Neural progenitor cell (in vitro differentiated cells): ENCODE measurements at regions not wholly inside any gene's neighbourhood (a gene's known extent, or its start where the extent isn't known, plus 50 kb on each side); places are given as distances from the start of the nearest gene placed in this dataset.

Experiments
- DNase-seq: peaks from one replicate; pipeline ENCODE4 v3.0.0-alpha.2; 2016; ENCODE audit warnings: low spot score
- H2AFZ ChIP-seq: fragments of 200-600 bp; sonication (generic); replicated peaks from 2 replicates; pipeline ENCODE4 v1.6.1; 2016; ENCODE audit warnings: antibody characterized with exemption
- H3F3A ChIP-seq: fragments of 200-600 bp; sonication (generic); 2 replicates; pipeline ENCODE4 v1.6.1; 2016; ENCODE audit warnings: antibody characterized with exemption, low read depth
- H3K27ac ChIP-seq: fragments of 200-600 bp; sonication (generic); 2 replicates; pipeline ENCODE4 v1.5.1; 2016; ENCODE audit warnings: mild to moderate bottlenecking
- H3K27me3 ChIP-seq: fragments of 200-600 bp; sonication (generic); 2 replicates; pipeline ENCODE4 v1.6.1; 2016; ENCODE audit warnings: mild to moderate bottlenecking, moderate library complexity
- H3K36me3 ChIP-seq: fragments of 200-600 bp; sonication (generic); 2 replicates; pipeline ENCODE4 v1.5.1; 2016
- H3K4me1 ChIP-seq: fragments of 200-600 bp; sonication (generic); 2 replicates; pipeline ENCODE4 v1.6.1; 2016; ENCODE audit warnings: mixed run types
- H3K4me2 ChIP-seq: fragments of 200-600 bp; sonication (generic); 2 replicates; pipeline ENCODE4 v1.6.1; 2016
- H3K4me3 ChIP-seq: fragments of 200-600 bp; sonication (generic); 2 replicates; pipeline ENCODE4 v1.5.1; 2016
- H3K79me2 ChIP-seq: fragments of 200-600 bp; sonication (generic); 2 replicates; pipeline ENCODE4 v1.6.1; 2016; ENCODE audit warnings: low read depth
- H3K9ac ChIP-seq: fragments of 200-600 bp; sonication (generic); 2 replicates; pipeline ENCODE4 v1.6.1; 2016
- H3K9me3 ChIP-seq: fragments of 200-600 bp; sonication (generic); 2 replicates; pipeline ENCODE4 v1.5.1; 2016; ENCODE audit warnings: low read depth
- H4K20me1 ChIP-seq: fragments of 200-600 bp; sonication (generic); 2 replicates; pipeline ENCODE4 v1.6.1; 2016; ENCODE audit warnings: low read depth
- H3K27ac Mint-ChIP-seq: 3 replicates; pipeline ENCODE4 v1.8.0; 2021; ENCODE audit warnings: mixed read lengths
- H3K27me3 Mint-ChIP-seq: 2 replicates; pipeline ENCODE4 v1.8.0; 2022; ENCODE audit warnings: low read depth, mild to moderate bottlenecking, inconsistent platforms, moderate library complexity, mixed read lengths; ENCODE audit not compliant: insufficient read depth
- H3K36me3 Mint-ChIP-seq: 3 replicates; pipeline ENCODE4 v1.8.0; 2021; ENCODE audit warnings: mixed read lengths
- H3K4me1 Mint-ChIP-seq: 3 replicates; pipeline ENCODE4 v1.8.0; 2021; ENCODE audit warnings: mixed read lengths
- H3K4me3 Mint-ChIP-seq: 3 replicates; pipeline ENCODE4 v1.8.0; 2021; ENCODE audit warnings: mild to moderate bottlenecking, moderate library complexity, mixed read lengths
- H3K9me3 Mint-ChIP-seq: 3 replicates; pipeline ENCODE4 v1.8.0; 2020; ENCODE audit warnings: mixed read lengths
- CTCF ChIP-seq: fragments of 200-600 bp; sonication (generic); IDR thresholded peaks from 2 replicates; pipeline ENCODE4 v1.5.1; 2017; ENCODE audit warnings: antibody characterized with exemption, mild to moderate bottlenecking
- EZH2 ChIP-seq: fragments of 200-600 bp; sonication (generic); IDR thresholded peaks from 2 replicates; pipeline ENCODE4 v1.6.1; 2017; ENCODE audit warnings: antibody characterized with exemption, mild to moderate bottlenecking, moderate library complexity
- EZH2phosphoT487 ChIP-seq: fragments of 200-600 bp; sonication (generic); IDR thresholded peaks from 2 replicates; pipeline ENCODE4 v1.6.1; 2017; ENCODE audit warnings: antibody characterized with exemption

- no peak overlapping the region for H3K4me3 ChIP-seq
- H3K79me2 ChIP-seq, result no peaks in the 10 kb centered on the region
- no peak overlapping the region for H2AFZ ChIP-seq
- peaks cover 52% of the 10 kb centered on the region for H3K9me3 Mint-ChIP-seq
- H3K36me3 ChIP-seq, result no peaks in the 10 kb centered on the region
- no peaks in the 10 kb centered on the region for H4K20me1 ChIP-seq
- H3K27me3 Mint-ChIP-seq, result no peaks in the 10 kb centered on the region
- H3K9ac ChIP-seq, result no peak overlapping the region
- no peaks in the 10 kb centered on the region for H3F3A ChIP-seq
- H3K27ac Mint-ChIP-seq, result no peak overlapping the region
- no peaks in the 10 kb centered on the region for H3K4me1 Mint-ChIP-seq
- H3K9me3 ChIP-seq, result peaks cover 9% of the 10 kb centered on the region
- H3K4me2 ChIP-seq, result no peak overlapping the region
- no peaks in the 10 kb centered on the region for H3K27me3 ChIP-seq
- no peak overlapping the region for H3K4me3 Mint-ChIP-seq
- DNase-seq, result no peak
- TF ChIP-seq EZH2, result no peak
- no peak for TF ChIP-seq EZH2phosphoT487
- no peak for TF ChIP-seq CTCF
- no peaks in the 10 kb centered on the region for H3K36me3 Mint-ChIP-seq
- H3K4me1 ChIP-seq, result no peaks in the 10 kb centered on the region
- no peak overlapping the region for H3K27ac ChIP-seq
Measured at GRCh38 chr19:23520441-23520840, 125.2 kb upstream of the ZNF91 start.

- Histone ChIP-seq H3K9me3 (peaks cover 13% of the 10 kb centered on the region), H2AFZ (no peak overlapping the region)
Measured at GRCh38 chr19:23519031-23519430, 123.8 kb upstream of the ZNF91 start.

GRCh38 chr19:23516266-23516665, 121.0 kb upstream of the ZNF91 start:
- Histone ChIP-seq H3K4me1 (no peaks in the 10 kb centered on the region), H3K9ac (no peak overlapping the region), H3K79me2 (no peaks in the 10 kb centered on the region), H3K9me3 (peaks cover 17% of the 10 kb centered on the region), H4K20me1 (no peaks in the 10 kb centered on the region), H2AFZ (no peak overlapping the region), H3K4me3 (no peak overlapping the region), H3K4me2 (no peak overlapping the region), H3K36me3 (no peaks in the 10 kb centered on the region), H3F3A (no peaks in the 10 kb centered on the region), H3K27me3 (no peaks in the 10 kb centered on the region), H3K27ac (no peak overlapping the region)
- no peaks in the 10 kb centered on the region for H3K4me1 Mint-ChIP-seq
- no peak for DNase-seq
- TF ChIP-seq CTCF, result no peak
- no peak for TF ChIP-seq EZH2phosphoT487
- no peak for TF ChIP-seq EZH2
- H3K4me3 Mint-ChIP-seq, result no peak overlapping the region
- H3K27me3 Mint-ChIP-seq, result no peaks in the 10 kb centered on the region
- H3K27ac Mint-ChIP-seq, result no peak overlapping the region
- H3K36me3 Mint-ChIP-seq, result no peaks in the 10 kb centered on the region
- peaks cover 51% of the 10 kb centered on the region for H3K9me3 Mint-ChIP-seq

More at GRCh38 chr19:23519031-23519430, 123.8 kb upstream of the ZNF91 start:
- Histone ChIP-seq H3K9ac (no peak overlapping the region), H3K27ac (no peak overlapping the region), H3K4me1 (no peaks in the 10 kb centered on the region), H3K4me2 (no peak overlapping the region), H3K4me3 (no peak overlapping the region), H3K27me3 (no peaks in the 10 kb centered on the region), H4K20me1 (no peaks in the 10 kb centered on the region), H3F3A (no peaks in the 10 kb centered on the region), H3K79me2 (no peaks in the 10 kb centered on the region), H3K36me3 (no peaks in the 10 kb centered on the region)
- H3K4me3 Mint-ChIP-seq, result no peak overlapping the region
- no peak for TF ChIP-seq CTCF
- no peak for TF ChIP-seq EZH2phosphoT487
- TF ChIP-seq EZH2, result no peak
- H3K27me3 Mint-ChIP-seq, result no peaks in the 10 kb centered on the region
- H3K27ac Mint-ChIP-seq, result no peak overlapping the region
- peaks cover 49% of the 10 kb centered on the region for H3K9me3 Mint-ChIP-seq
- no peaks in the 10 kb centered on the region for H3K4me1 Mint-ChIP-seq
- no peaks in the 10 kb centered on the region for H3K36me3 Mint-ChIP-seq
- DNase-seq, result no peak

- H3K9me3 ChIP-seq, result peaks cover 17% of the 10 kb centered on the region
- no peaks in the 10 kb centered on the region for H3K4me1 Mint-ChIP-seq
- H3K27ac ChIP-seq, result no peak overlapping the region
- no peaks in the 10 kb centered on the region for H3K36me3 ChIP-seq
- no peaks in the 10 kb centered on the region for H4K20me1 ChIP-seq
- H3F3A ChIP-seq, result no peaks in the 10 kb centered on the region
- no peaks in the 10 kb centered on the region for H3K4me1 ChIP-seq
- no peaks in the 10 kb centered on the region for H3K27me3 ChIP-seq
- no peak overlapping the region for H3K27ac Mint-ChIP-seq
- H3K9ac ChIP-seq, result no peak overlapping the region
- no peaks in the 10 kb centered on the region for H3K27me3 Mint-ChIP-seq
- H3K79me2 ChIP-seq, result no peaks in the 10 kb centered on the region
- TF ChIP-seq EZH2 (no peak), EZH2phosphoT487 (no peak), CTCF (no peak)
- no peak overlapping the region for H3K4me3 Mint-ChIP-seq
- H3K4me2 ChIP-seq, result no peak overlapping the region
- H3K4me3 ChIP-seq, result no peak overlapping the region
- DNase-seq, result no peak
- H2AFZ ChIP-seq, result no peak overlapping the region
- peaks cover 50% of the 10 kb centered on the region for H3K9me3 Mint-ChIP-seq
- no peaks in the 10 kb centered on the region for H3K36me3 Mint-ChIP-seq
Measured at GRCh38 chr19:23515551-23515950, 120.3 kb upstream of the ZNF91 start.
